Epithelial cell of esophagus (primary cell): ENCODE measurements at regions not wholly inside any gene's neighbourhood (a gene's known extent, or its start where the extent isn't known, plus 50 kb on each side); places are given as distances from the start of the nearest gene placed in this dataset.

ENCODE experiments used
- DNase-seq: peaks from one replicate; pipeline ENCODE4 v3.0.0; 2010; ENCODE audit warnings: low read depth
- H3K4me3 ChIP-seq: 2 replicates; pipeline ENCODE4 v1.5.1; 2011; ENCODE audit warnings: mild to moderate bottlenecking, low read length, control low read depth
- TF ChIP-seq, protein P1 (sequence below): IDR thresholded peaks from 2 replicates; pipeline ENCODE4 v1.5.1; 2011; ENCODE audit warnings: low read depth, mild to moderate bottlenecking, low read length, control low read depth, inconsistent platforms; ENCODE audit not compliant: insufficient read depth; ENCODE audit errors: missing control alignments

- TF ChIP-seq, protein P1, sequence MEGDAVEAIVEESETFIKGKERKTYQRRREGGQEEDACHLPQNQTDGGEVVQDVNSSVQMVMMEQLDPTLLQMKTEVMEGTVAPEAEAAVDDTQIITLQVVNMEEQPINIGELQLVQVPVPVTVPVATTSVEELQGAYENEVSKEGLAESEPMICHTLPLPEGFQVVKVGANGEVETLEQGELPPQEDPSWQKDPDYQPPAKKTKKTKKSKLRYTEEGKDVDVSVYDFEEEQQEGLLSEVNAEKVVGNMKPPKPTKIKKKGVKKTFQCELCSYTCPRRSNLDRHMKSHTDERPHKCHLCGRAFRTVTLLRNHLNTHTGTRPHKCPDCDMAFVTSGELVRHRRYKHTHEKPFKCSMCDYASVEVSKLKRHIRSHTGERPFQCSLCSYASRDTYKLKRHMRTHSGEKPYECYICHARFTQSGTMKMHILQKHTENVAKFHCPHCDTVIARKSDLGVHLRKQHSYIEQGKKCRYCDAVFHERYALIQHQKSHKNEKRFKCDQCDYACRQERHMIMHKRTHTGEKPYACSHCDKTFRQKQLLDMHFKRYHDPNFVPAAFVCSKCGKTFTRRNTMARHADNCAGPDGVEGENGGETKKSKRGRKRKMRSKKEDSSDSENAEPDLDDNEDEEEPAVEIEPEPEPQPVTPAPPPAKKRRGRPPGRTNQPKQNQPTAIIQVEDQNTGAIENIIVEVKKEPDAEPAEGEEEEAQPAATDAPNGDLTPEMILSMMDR: no peak
- DNase-seq: no peak
- H3K4me3 ChIP-seq: no peak overlapping the region
Measured at GRCh38 chr1:79302380-79302930, 295.9 kb upstream of the ADGRL4 start.

GRCh38 chr1:79295967-79296366, 289.4 kb upstream of the ADGRL4 start:
- no peak for DNase-seq
- no peak overlapping the region for H3K4me3 ChIP-seq
- TF ChIP-seq, protein P1: no peak

GRCh38 chr1:79293611-79294010, 287.1 kb upstream of the ADGRL4 start:
- no peak overlapping the region for H3K4me3 ChIP-seq
- DNase-seq: peak; percentile 65
- TF ChIP-seq, protein P1: no peak

GRCh38 chr1:79290927-79291474, 284.5 kb upstream of the ADGRL4 start:
- DNase-seq: no peak
- TF ChIP-seq, protein P1: no peak
- no peak overlapping the region for H3K4me3 ChIP-seq

DNA sequence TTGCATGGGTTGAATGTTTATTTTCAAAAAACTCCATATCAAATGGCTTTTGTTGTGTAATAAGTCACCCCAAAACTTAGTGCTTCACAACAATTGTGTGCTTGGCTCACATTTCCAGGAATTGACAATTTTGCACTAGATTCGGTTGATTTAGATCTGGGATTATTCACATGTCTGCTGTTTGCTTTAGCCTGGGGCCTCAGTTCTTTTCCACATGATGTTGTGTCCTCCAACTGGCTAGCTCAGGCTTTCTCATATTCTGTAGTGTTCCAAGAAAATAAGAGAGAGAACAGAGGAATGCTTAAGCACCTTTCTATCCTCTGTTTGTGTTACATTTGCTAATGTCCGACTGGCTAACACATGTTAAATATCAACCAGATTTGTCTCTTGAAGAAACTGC, 281.5 kb upstream of the ADGRL4 start:
- TF ChIP-seq, protein P1: no peak
- H3K4me3 ChIP-seq: no peak overlapping the region
- DNase-seq: no peak

- no peak overlapping the region for H3K4me3 ChIP-seq
- DNase-seq: no peak
- TF ChIP-seq, protein P1: no peak
Measured at GRCh38 chr1:79285667-79286066, 279.1 kb upstream of the ADGRL4 start.

DNA sequence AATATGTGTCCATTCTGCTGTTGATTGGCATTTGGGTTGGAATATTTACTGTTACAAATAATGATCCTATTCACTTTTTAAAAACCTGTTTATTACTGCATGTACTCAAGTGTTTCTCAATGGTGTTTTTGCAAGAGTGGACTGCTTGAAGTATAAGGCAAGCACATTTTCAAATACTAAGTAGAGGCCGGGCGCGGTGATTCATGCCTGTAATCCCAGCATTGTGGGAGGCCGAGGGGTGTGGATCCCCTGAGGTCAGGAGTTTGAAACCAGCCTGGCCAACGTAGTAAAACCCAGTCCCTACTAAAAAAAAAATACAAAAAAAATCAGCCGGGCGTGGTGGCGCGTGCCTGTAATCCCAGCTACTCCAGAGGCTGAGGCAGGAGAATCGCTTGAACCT, 276.9 kb upstream of the ADGRL4 start:
- no peak overlapping the region for H3K4me3 ChIP-seq
- TF ChIP-seq, protein P1: no peak
- peak; percentile 12 for DNase-seq
